Activated T-cell treated with anti-CD3 and anti-CD28 coated beads, Interleukin-2, amount 50 U/mL, for 24 hours (primary cell): ENCODE measurements at regions not wholly inside any gene's neighbourhood (a gene's known extent, or its start where the extent isn't known, plus 50 kb on each side); places are given as distances from the start of the nearest gene placed in this dataset.
"Not testable (repeated sequence)": the region's sequence is repeated elsewhere in the genome, so short reads cannot be mapped to it uniquely, and the experiment has no call there.

Source experiments
- DNase-seq: peaks from one replicate; pipeline ENCODE4 v3.0.0-alpha.2; 2020
- H3K27ac Mint-ChIP-seq: 2 replicates; pipeline ENCODE4 v1.8.0; 2020; ENCODE audit warnings: mild to moderate bottlenecking, mixed read lengths
- H3K27me3 Mint-ChIP-seq: 2 replicates; pipeline ENCODE4 v1.8.0; 2020; ENCODE audit warnings: mixed read lengths
- H3K36me3 Mint-ChIP-seq: 2 replicates; pipeline ENCODE4 v1.8.0; 2020; ENCODE audit warnings: low read depth, mixed read lengths
- H3K4me1 Mint-ChIP-seq: 2 replicates; pipeline ENCODE4 v1.8.0; 2020; ENCODE audit warnings: low read depth, mixed read lengths
- H3K4me3 Mint-ChIP-seq: 2 replicates; pipeline ENCODE4 v1.8.0; 2020; ENCODE audit warnings: mild to moderate bottlenecking, moderate library complexity, mixed read lengths
- H3K9me3 Mint-ChIP-seq: 2 replicates; pipeline ENCODE4 v1.8.0; 2020; ENCODE audit warnings: mixed read lengths

DNA sequence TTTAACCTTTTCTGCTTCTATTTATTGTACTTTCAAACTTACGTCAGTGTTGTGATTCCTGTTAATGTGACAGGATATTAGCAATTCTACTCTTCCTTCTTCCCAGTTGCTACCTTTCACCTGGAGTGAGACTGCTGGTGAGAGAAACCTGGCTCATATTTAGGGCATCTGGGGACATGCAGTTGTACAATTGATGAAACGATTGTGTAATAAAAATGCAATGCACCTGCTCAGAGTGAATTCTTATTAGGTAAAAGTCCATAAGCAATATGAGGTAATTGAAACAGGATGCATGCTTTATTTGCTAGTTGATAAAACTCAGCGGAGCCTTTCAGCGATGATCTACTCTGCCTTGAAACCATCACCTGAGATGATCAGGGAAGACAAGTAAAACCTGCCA, 116.1 kb upstream of the FBXO33 start:
- Mint-ChIP-seq H3K4me1 (no peaks in the 10 kb centered on the region), H3K27me3 (no peaks in the 10 kb centered on the region), H3K9me3 (peaks cover 31% of the 10 kb centered on the region), H3K36me3 (no peaks in the 10 kb centered on the region), H3K4me3 (no peak overlapping the region), H3K27ac (no peak overlapping the region)
- no peak for DNase-seq

DNA sequence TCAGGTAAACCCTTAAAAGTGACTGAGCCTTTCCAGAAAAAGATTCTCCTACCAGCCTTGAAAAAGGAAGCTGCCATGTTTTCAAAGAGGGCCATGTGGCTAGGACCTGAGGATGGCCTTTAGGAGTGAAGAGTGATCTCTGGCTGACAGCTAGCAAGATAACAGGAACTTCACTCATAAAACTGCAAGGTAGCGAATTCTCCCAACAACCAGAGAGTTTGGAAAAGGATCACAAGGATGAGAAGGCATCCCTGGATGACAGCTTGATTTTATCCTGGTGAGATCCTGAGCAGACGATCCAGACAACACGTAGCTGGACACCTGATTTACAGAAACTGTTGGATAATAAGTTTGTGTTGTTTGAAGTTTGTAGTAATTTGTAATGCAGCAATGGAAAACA, 115.6 kb upstream of the FBXO33 start:
- Mint-ChIP-seq H3K4me1 (no peaks in the 10 kb centered on the region), H3K27ac (no peak overlapping the region), H3K4me3 (no peak overlapping the region), H3K36me3 (no peaks in the 10 kb centered on the region), H3K27me3 (no peaks in the 10 kb centered on the region), H3K9me3 (peaks cover 31% of the 10 kb centered on the region)
- DNase-seq = no peak

DNA sequence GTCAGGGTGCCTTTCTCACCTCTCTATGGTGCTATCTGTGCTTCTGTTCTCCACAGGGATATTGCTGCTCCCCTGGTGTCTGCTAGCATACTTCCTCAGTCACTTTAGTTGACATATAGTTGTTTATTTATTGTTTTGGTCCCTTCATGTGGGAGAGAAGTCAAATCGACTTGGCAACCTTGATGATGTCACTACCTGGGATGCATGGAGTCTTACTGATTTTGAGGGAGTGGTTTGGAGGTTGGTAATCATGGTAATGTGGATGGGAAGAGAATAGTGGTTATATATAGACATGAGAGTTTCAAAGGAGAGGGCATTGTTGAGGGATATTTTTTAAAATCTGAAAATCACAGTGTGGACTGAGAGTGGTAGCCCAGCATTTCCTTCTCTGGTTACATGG, 73.6 kb upstream of the FBXO33 start:
- Mint-ChIP-seq H3K4me3 (no peak overlapping the region), H3K4me1 (no peaks in the 10 kb centered on the region), H3K9me3 (peaks cover 24% of the 10 kb centered on the region), H3K27ac (no peak overlapping the region), H3K36me3 (peaks cover 6% of the 10 kb centered on the region), H3K27me3 (no peaks in the 10 kb centered on the region)
- no peak for DNase-seq

DNA sequence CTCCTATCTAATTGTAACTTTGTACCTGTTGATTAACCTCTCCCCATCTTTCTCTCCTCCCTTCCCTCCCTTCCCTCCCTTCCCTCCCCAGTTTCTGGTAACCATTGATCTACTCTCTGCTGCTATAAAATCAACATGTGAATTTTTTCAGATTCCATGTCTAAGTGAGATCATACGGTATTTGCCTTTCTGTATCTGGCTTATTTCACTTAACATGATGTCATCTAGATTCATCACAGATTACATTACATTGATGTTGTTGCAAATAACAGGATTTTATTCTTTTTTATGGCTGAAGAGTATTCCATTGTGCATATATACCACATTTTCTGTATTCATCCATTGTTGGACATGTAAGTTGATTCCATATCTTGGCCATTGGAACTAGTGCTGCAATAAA, 68.0 kb upstream of the FBXO33 start:
- Mint-ChIP-seq H3K36me3 (peaks cover 3% of the 10 kb centered on the region), H3K27me3 (no peaks in the 10 kb centered on the region), H3K9me3 (peaks cover 9% of the 10 kb centered on the region), H3K4me3 (no peak overlapping the region), H3K27ac (no peak overlapping the region), H3K4me1 (no peaks in the 10 kb centered on the region)
- DNase-seq = no peak

DNA sequence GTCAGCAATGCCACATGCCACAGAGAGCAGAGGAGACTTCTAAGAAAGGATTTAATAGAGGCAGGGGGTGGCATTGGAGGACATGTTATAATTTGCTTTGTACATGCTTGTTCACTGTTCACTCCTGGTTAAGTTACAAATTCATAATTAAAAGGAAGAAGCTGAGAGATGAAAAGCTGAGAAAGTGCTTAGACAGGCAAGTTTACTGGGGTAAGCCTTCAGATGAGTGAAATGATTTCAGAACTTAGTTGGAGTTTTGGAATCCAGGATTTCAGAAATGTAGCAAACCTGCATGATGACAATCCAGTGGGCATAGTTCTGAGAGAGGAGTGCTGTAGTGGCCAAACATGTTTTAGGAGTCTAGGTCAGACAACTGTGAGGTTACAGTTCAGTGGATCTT, 67.3 kb upstream of the FBXO33 start:
- Mint-ChIP-seq H3K27me3 (no peaks in the 10 kb centered on the region), H3K27ac (no peak overlapping the region), H3K9me3 (peaks cover 9% of the 10 kb centered on the region), H3K4me1 (no peaks in the 10 kb centered on the region), H3K36me3 (peaks cover 3% of the 10 kb centered on the region), H3K4me3 (no peak overlapping the region)
- no peak for DNase-seq

DNA sequence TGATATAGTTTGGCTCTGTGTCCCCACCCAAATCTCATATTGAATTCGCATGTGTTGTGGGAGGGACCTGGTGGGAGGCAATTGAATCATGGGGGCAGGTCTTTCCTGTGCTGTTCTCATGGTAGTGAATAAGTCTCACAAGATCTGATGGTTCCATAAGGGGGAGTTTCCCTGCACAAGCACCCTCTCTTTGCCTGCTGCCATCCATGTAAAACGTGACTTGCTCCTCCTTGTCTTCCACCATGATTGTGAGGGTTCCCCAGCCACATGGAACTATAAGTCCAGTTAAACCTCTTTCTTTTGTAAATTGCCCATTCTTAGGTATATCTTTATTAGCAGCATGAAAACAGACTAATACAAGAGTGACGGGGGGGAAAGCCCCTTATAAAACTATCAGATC, 65.4 kb upstream of the FBXO33 start:
- H3K4me3 Mint-ChIP-seq, DNase-seq, H3K27ac Mint-ChIP-seq, H3K36me3 Mint-ChIP-seq, H3K27me3 Mint-ChIP-seq, H3K9me3 Mint-ChIP-seq, H3K4me1 Mint-ChIP-seq: not testable (repeated sequence)

DNA sequence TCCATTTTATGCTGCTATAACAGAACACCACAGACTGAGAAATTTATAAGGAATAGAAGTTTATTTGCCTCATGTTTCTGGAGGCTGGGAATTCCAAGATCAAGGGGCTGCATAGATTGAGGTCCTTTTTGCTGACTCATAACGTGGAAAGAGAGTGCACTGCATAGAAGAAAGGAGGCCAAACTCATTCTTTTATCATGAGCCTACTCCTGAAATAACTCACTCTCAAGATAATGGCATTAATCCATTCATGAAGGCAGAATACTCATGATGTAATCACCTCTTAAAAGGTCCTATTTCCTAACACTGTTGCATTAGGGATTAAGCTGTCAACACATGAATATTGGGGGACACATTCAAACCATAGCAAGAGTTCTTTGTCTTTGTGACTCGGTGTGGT, 60.0 kb upstream of the FBXO33 start:
- no peak for DNase-seq
- Mint-ChIP-seq H3K4me1 (peaks cover 6% of the 10 kb centered on the region), H3K9me3 (peaks cover 6% of the 10 kb centered on the region)

DNA sequence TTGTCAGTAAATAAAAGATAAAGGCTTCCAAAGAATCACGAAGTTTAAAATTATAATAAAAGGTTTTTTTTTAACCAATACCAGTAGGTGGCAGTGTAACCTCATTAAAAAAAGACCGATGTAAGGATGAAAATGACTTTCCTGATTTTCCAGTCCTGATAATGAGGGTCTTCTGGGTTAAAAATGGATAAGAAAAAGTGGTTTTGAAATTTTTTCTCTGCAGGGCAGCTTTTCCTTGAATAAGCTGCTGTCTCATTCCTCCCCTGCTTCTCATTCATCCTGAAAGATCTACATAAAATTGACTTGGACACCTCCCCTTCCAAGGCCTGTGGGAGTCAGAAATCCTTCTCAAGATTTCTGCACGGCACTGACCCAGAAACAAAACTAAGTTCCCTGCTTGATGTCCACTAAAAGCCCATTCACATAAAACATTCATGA, 58.9 kb upstream of the FBXO33 start:
- H3K36me3 Mint-ChIP-seq = peaks cover under 1% of the 10 kb centered on the region
- H3K4me1 Mint-ChIP-seq = peaks cover 6% of the 10 kb centered on the region
- DNase-seq = no peak
- no peaks in the 10 kb centered on the region for H3K27me3 Mint-ChIP-seq
- H3K27ac Mint-ChIP-seq = no peak overlapping the region
- peaks cover 4% of the 10 kb centered on the region for H3K9me3 Mint-ChIP-seq
- no peak overlapping the region for H3K4me3 Mint-ChIP-seq

More for the DNA sequence above, 60.0 kb upstream of the FBXO33 start:
- Mint-ChIP-seq H3K27ac (no peak overlapping the region), H3K36me3 (peaks cover 3% of the 10 kb centered on the region), H3K4me3 (no peak overlapping the region), H3K27me3 (no peaks in the 10 kb centered on the region)

DNA sequence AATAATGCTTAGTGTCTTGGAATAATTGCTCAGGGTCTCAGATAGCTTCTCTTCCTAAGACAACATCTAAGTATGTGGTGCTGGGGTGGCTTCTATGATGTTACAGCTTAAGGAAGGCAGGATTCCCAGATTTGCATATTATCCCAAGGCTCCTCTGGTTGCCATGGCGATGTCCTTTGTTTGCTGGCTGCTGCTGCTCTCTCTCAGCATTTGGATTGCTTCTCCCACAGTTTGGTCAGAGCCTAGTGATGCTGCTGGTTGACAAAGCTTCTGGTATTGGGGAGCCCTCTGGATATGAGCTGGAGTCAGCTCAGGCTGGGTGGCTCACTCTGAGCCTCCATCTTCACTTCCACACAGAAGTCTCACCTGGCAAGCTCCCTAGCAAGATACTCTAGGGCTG, 56.4 kb upstream of the FBXO33 start:
- Mint-ChIP-seq H3K4me3 (no peak overlapping the region), H3K36me3 (no peaks in the 10 kb centered on the region), H3K27me3 (no peaks in the 10 kb centered on the region), H3K27ac (no peak overlapping the region), H3K4me1 (peaks cover 6% of the 10 kb centered on the region), H3K9me3 (no peaks in the 10 kb centered on the region)
- no peak for DNase-seq

DNA sequence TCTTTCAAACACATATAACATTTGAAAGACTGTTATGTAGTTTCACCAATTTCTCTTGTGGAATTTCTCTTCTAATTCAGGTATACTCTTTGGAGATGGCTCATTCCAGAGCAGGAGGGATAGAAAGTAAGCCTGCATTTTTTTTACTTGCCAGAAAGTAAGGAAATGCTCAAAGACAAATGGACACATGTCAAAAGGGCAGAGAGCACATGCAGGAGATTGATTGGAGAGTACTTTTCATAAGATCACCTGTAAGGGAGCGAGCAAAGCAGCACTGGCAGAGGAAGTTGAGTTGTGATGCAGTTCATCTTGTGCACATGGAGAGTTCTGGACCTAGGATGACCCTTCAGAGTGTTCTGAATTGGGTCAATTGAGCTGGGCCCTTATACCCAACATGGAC, 51.4 kb upstream of the FBXO33 start:
- Mint-ChIP-seq H3K4me3 (no peak overlapping the region), H3K36me3 (no peaks in the 10 kb centered on the region), H3K9me3 (no peaks in the 10 kb centered on the region), H3K27me3 (no peaks in the 10 kb centered on the region), H3K4me1 (no peaks in the 10 kb centered on the region), H3K27ac (no peak overlapping the region)
- DNase-seq = no peak
